Cardiac fibroblast (primary cell): ENCODE measurements at regions not wholly inside any gene's neighbourhood (a gene's known extent, or its start where the extent isn't known, plus 50 kb on each side); places are given as distances from the start of the nearest gene placed in this dataset.

Experiments
- DNase-seq, 2 donors: peaks; one replicate each; pipeline versions ENCODE4 v3.0.0 to v3.0.0-alpha.2; 2010; ENCODE audit warnings: low read depth in 2 of 2
- H3K4me3 ChIP-seq, 2 donors: replicated peaks in 1 of 2; 1 replicate in 1 of 2; 2 replicates in 1 of 2; pipeline ENCODE4 v1.5.1; 2011; ENCODE audit warnings: low read depth in 2 of 2, low read length in 2 of 2, mild to moderate bottlenecking in 2 of 2, moderate library complexity in 1 of 2
- CTCF ChIP-seq: IDR thresholded peaks from one replicate; pipeline ENCODE4 v1.5.1; 2011; ENCODE audit warnings: low read depth, mild to moderate bottlenecking, low read length, inconsistent platforms

- no peak for TF ChIP-seq CTCF
- H3K4me3 ChIP-seq: no peak overlapping the region
- DNase-seq: no peak
Measured at GRCh38 chr6:168182908-168183612, 104.0 kb upstream of the FRMD1 start.

- no peak overlapping the region for H3K4me3 ChIP-seq
- no peak for TF ChIP-seq CTCF
- no peak for DNase-seq
Measured at GRCh38 chr6:168182366-168182765, 103.4 kb upstream of the FRMD1 start.

- TF ChIP-seq CTCF: no peak
- H3K4me3 ChIP-seq: no peak overlapping the region
- DNase-seq: no peak
Measured at GRCh38 chr6:168181876-168182275, 102.9 kb upstream of the FRMD1 start.

- no peak overlapping the region for H3K4me3 ChIP-seq
- DNase-seq: no peak
- no peak for TF ChIP-seq CTCF
Measured at GRCh38 chr6:168181316-168181715, 102.3 kb upstream of the FRMD1 start.

- DNase-seq: no peak
- H3K4me3 ChIP-seq: no peak overlapping the region
- TF ChIP-seq CTCF: no peak
Measured at GRCh38 chr6:168180548-168181011, 101.6 kb upstream of the FRMD1 start.

GRCh38 chr6:168179702-168180382 is 100.8 kb upstream of the FRMD1 start:
- no peak for TF ChIP-seq CTCF
- no peak overlapping the region for H3K4me3 ChIP-seq
- DNase-seq: no peak
